HCT116 (cell line): ENCODE measurements at regions not wholly inside any gene's neighbourhood (a gene's known extent, or its start where the extent isn't known, plus 50 kb on each side); places are given as distances from the start of the nearest gene placed in this dataset.

ENCODE experiments used
- ATAC-seq: fragments of 200-7000 bp; cut with Tn5 transposase; 2 replicates; pipeline ENCODE4 v1.9.1; 2020; ENCODE audit warnings: mild to moderate bottlenecking, moderate library complexity
- BruUV-seq: library from RNA; stranded (reverse); fragments of 400-500 nt; replicated peaks from 2 replicates; lab custom pipeline; 2021; lab: Mats Ljungman, UMichigan
- CTCF ChIA-PET: fragments of 300-600 bp; sonication (Branson Sonifier 250); formaldehyde crosslinking; loops from one replicate; lab custom pipeline; 2021; ENCODE audit warnings: antibody characterized with exemption; lab: Charles Lee
- POLR2A ChIA-PET: fragments of 300-600, 350-600 bp; sonication (Branson Sonifier 250); formaldehyde crosslinking; loops from one replicate; lab custom pipeline; 2021; ENCODE audit warnings: antibody characterized with exemption; lab: Charles Lee
- RAD21 ChIA-PET, 2 experiments: fragments of 300-600 bp; sonication (Branson Sonifier 250); formaldehyde crosslinking; loops; one replicate each; lab custom pipeline; 2023; ENCODE audit warnings: low total read pairs in 2 of 2; ENCODE audit not compliant: uncharacterized antibody in 2 of 2, unreplicated experiment in 2 of 2, low non-redundant PET in 1 of 2; lab: Charles Lee
- DNase-seq: peaks from one replicate; pipeline ENCODE4 v3.0.0-alpha.2; 2010; ENCODE audit warnings: low read depth, low spot score
- H2AFZ ChIP-seq: fragments of 200-600 bp; shearing (Covaris generic), sonication (generic); 2 replicates; pipeline ENCODE4 v1.6.1; 2017; ENCODE audit warnings: low read depth, mixed run types, mixed read lengths, antibody characterized with exemption, low read length; ENCODE audit not compliant: poor library complexity, severe bottlenecking
- H3K27ac ChIP-seq: 2 replicates; pipeline ENCODE4 v1.5.1; 2012; ENCODE audit warnings: low read depth, low read length
- H3K27me3 ChIP-seq: fragments of 200-600 bp; sonication (generic); 2 replicates; pipeline ENCODE4 v1.6.1; 2016; ENCODE audit warnings: mixed run types, low read length, mixed read lengths; ENCODE audit not compliant: insufficient read depth
- H3K36me3 ChIP-seq, 2 experiments: fragments of 200-500 bp in 1 of 2; fragments of 200-600 bp in 1 of 2; sonication (Bioruptor generic) in 1 of 2; sonication (generic) in 1 of 2; 2 replicates each; pipeline versions ENCODE4 v1.5.1 to v1.6.1; 2014 to 2016; ENCODE audit warnings: low read length in 2 of 2, inconsistent platforms in 1 of 2, mixed read lengths in 1 of 2, mixed run types in 1 of 2; ENCODE audit not compliant: insufficient read depth in 2 of 2, control insufficient read depth in 1 of 2
- H3K4me1 ChIP-seq, 2 experiments: fragments of 200-600 bp in 1 of 2; sonication (generic) in 1 of 2; 2 replicates each; pipeline versions ENCODE4 v1.5.1 to v1.6.1; 2012 to 2017; ENCODE audit warnings: low read length in 2 of 2, inconsistent platforms in 1 of 2, mild to moderate bottlenecking in 1 of 2, mixed read lengths in 1 of 2, mixed run types in 1 of 2, moderate library complexity in 1 of 2; ENCODE audit not compliant: insufficient read depth in 2 of 2, control insufficient read depth in 1 of 2
- H3K4me2 ChIP-seq: fragments of 200-600 bp; sonication (generic); 2 replicates; pipeline ENCODE4 v1.6.1; 2017; ENCODE audit warnings: mixed run types, low read length, mixed read lengths
- H3K4me3 ChIP-seq, 2 experiments: fragments of 200-600 bp in 1 of 2; sonication (generic) in 1 of 2; replicated peaks in 1 of 2; 2 replicates each; pipeline ENCODE4 v1.5.1; 2011 to 2016; ENCODE audit warnings: low read length in 2 of 2, control low read depth in 1 of 2, low read depth in 1 of 2, mild to moderate bottlenecking in 1 of 2, mixed read lengths in 1 of 2, mixed run types in 1 of 2
- H3K79me2 ChIP-seq: fragments of 200-600 bp; sonication (generic); 2 replicates; pipeline ENCODE4 v1.6.1; 2017; ENCODE audit warnings: mild to moderate bottlenecking, mixed run types, low read length, moderate library complexity, mixed read lengths; ENCODE audit not compliant: insufficient read depth
- H3K9ac ChIP-seq: fragments of 200-600 bp; sonication (generic); 2 replicates; pipeline ENCODE4 v1.6.1; 2016; ENCODE audit warnings: low read length, mixed read lengths
- H3K9me2 ChIP-seq: fragments of 200-600 bp; sonication (generic), shearing (Covaris generic); 2 replicates; pipeline ENCODE4 v1.6.1; 2017; ENCODE audit warnings: mixed run types, mild to moderate bottlenecking, moderate library complexity; ENCODE audit not compliant: insufficient read depth
- H3K9me3 ChIP-seq, 2 experiments: fragments of 200-500 bp in 1 of 2; fragments of 200-600 bp in 1 of 2; sonication (Bioruptor generic) in 1 of 2; sonication (generic) in 1 of 2; 2 replicates each; pipeline ENCODE4 v1.6.1; 2014 to 2017; ENCODE audit warnings: low read length in 2 of 2, mixed read lengths in 2 of 2, inconsistent platforms in 1 of 2, low read depth in 1 of 2, mild to moderate bottlenecking in 1 of 2, mixed run types in 1 of 2, moderate library complexity in 1 of 2; ENCODE audit not compliant: control insufficient read depth in 1 of 2, insufficient read depth in 1 of 2
- H4K20me1 ChIP-seq: fragments of 200-600 bp; sonication (generic), shearing (Covaris generic); 2 replicates; pipeline ENCODE4 v1.6.1; 2017; ENCODE audit warnings: mixed run types, mild to moderate bottlenecking, moderate library complexity; ENCODE audit not compliant: insufficient read depth
- CBX3 ChIP-seq: IDR thresholded peaks from 2 replicates; pipeline ENCODE4 v1.6.1; 2012; ENCODE audit warnings: low read depth
- EGR1 ChIP-seq: IDR thresholded peaks from 2 replicates; pipeline ENCODE4 v1.6.1; 2012; ENCODE audit warnings: low read depth
- ELF1 ChIP-seq: IDR thresholded peaks from 2 replicates; pipeline ENCODE4 v1.6.1; 2012; ENCODE audit warnings: low read depth, borderline replicate concordance
- EZH2 ChIP-seq: fragments of 200-600 bp; sonication (generic); IDR thresholded peaks from 2 replicates; pipeline ENCODE4 v1.6.1; 2017; ENCODE audit warnings: antibody characterized with exemption, mixed run types
- EZH2phosphoT487 ChIP-seq: fragments of 200-600 bp; IDR thresholded peaks from 2 replicates; pipeline ENCODE4 v1.6.1; 2018; ENCODE audit warnings: antibody characterized with exemption, borderline replicate concordance
- JUND ChIP-seq: IDR thresholded peaks from 2 replicates; pipeline ENCODE4 v1.6.1; 2012
- POLR2A ChIP-seq: IDR thresholded peaks from 2 replicates; pipeline ENCODE4 v1.7.0; 2011; ENCODE audit warnings: borderline replicate concordance; ENCODE audit not compliant: insufficient read depth, insufficient read length; ENCODE audit errors: extremely low read depth
- POLR2AphosphoS5 ChIP-seq: IDR thresholded peaks from 2 replicates; pipeline ENCODE4 v1.6.1; 2011; ENCODE audit warnings: mild to moderate bottlenecking, low read depth, low read length, moderate library complexity
- RAD21 ChIP-seq: IDR thresholded peaks from 2 replicates; pipeline ENCODE4 v1.6.1; 2012; ENCODE audit warnings: low read depth, mild to moderate bottlenecking
- SIN3A ChIP-seq: IDR thresholded peaks from 2 replicates; pipeline ENCODE4 v1.6.1; 2012; ENCODE audit warnings: low read depth
- SP1 ChIP-seq: IDR thresholded peaks from 2 replicates; pipeline ENCODE4 v1.6.1; 2012; ENCODE audit warnings: low read depth
- TCF7L2 ChIP-seq: IDR thresholded peaks from 2 replicates; pipeline ENCODE4 v1.7.0; 2011; ENCODE audit warnings: borderline replicate concordance, inconsistent platforms; ENCODE audit not compliant: insufficient read depth, insufficient read length; ENCODE audit errors: extremely low read depth
- ZFX ChIP-seq: fragments of 450-650 bp; IDR thresholded peaks from 2 replicates; pipeline ENCODE4 v1.6.1; 2017
- intact Hi-C: fragments of 100-400 bp; cut with micrococcal nuclease; formaldehyde crosslinking; loops from 2 replicates; pipeline ENCODE4 v1.10.0; 2022
- TF ChIP-seq, protein P1 (sequence below): IDR thresholded peaks from 2 replicates; pipeline ENCODE4 v1.6.1; 2012
- TF ChIP-seq, protein P2 (sequence below): IDR thresholded peaks from 2 replicates; pipeline ENCODE4 v1.6.1; 2012
- TF ChIP-seq, protein P3 (sequence below): IDR thresholded peaks from 2 replicates; pipeline ENCODE4 v1.6.1; 2012; ENCODE audit warnings: low read depth
- TF ChIP-seq, protein P4 (sequence below): IDR thresholded peaks from 2 replicates; pipeline ENCODE4 v1.6.1; 2011; ENCODE audit warnings: mild to moderate bottlenecking, low read length, moderate library complexity; ENCODE audit not compliant: insufficient replicate concordance; ENCODE audit errors: extremely low read depth

DNA sequence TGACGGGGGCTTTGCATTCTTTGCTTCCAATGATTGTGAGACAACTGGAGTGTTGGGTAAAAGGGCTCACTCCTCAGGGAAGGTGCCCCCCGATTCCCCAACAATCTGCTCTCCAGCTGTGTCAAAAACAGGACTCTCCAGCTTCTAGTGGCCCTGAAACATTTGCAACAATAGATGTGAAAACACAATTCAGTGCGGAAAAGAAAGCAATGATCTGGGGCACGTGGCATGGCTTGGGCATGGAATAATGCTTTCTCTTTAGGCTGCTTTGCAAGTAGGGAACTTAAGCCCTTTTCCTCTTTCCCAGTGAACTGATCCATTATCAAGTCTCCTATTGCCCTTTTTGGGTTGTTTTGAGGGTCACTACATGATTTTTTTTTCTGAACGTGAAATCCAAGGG is 239.9 kb downstream of the C4orf33 start:
- Histone ChIP-seq H3K27me3 (no peaks in the 10 kb centered on the region), H3K4me1 (no peaks in the 10 kb centered on the region), H3K79me2 (no peaks in the 10 kb centered on the region), H3K27ac (no peak overlapping the region), H3K4me3 (no peak overlapping the region), H4K20me1 (no peaks in the 10 kb centered on the region), H3K9ac (no peak overlapping the region), H3K36me3 (no peaks in the 10 kb centered on the region), H3K4me2 (no peak overlapping the region), H3K9me3 (no peaks in the 10 kb centered on the region), H2AFZ (no peak overlapping the region), H3K9me2 (no peaks in the 10 kb centered on the region)
- RAD21 ChIA-PET = no interaction called here
- DNase-seq = no peak
- POLR2A ChIA-PET = no interaction called here
- ATAC-seq = no peak
- CTCF ChIA-PET = no interaction called here
- no TSS peak for BruUV-seq
- no peak for TF ChIP-seq POLR2AphosphoS5
- no peak for TF ChIP-seq ELF1
- TF ChIP-seq, protein P1, sequence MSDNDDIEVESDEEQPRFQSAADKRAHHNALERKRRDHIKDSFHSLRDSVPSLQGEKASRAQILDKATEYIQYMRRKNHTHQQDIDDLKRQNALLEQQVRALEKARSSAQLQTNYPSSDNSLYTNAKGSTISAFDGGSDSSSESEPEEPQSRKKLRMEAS = no peak
- no peak for TF ChIP-seq RAD21
- TF ChIP-seq, protein P2, sequence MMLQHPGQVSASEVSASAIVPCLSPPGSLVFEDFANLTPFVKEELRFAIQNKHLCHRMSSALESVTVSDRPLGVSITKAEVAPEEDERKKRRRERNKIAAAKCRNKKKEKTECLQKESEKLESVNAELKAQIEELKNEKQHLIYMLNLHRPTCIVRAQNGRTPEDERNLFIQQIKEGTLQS = no peak
- no peak for TF ChIP-seq POLR2A
- no peak for TF ChIP-seq CBX3
- TF ChIP-seq EZH2phosphoT487 = no peak
- TF ChIP-seq EZH2 = no peak
- TF ChIP-seq JUND = no peak
- no peak for TF ChIP-seq EGR1
- no peak for TF ChIP-seq TCF7L2
- TF ChIP-seq, protein P3, sequence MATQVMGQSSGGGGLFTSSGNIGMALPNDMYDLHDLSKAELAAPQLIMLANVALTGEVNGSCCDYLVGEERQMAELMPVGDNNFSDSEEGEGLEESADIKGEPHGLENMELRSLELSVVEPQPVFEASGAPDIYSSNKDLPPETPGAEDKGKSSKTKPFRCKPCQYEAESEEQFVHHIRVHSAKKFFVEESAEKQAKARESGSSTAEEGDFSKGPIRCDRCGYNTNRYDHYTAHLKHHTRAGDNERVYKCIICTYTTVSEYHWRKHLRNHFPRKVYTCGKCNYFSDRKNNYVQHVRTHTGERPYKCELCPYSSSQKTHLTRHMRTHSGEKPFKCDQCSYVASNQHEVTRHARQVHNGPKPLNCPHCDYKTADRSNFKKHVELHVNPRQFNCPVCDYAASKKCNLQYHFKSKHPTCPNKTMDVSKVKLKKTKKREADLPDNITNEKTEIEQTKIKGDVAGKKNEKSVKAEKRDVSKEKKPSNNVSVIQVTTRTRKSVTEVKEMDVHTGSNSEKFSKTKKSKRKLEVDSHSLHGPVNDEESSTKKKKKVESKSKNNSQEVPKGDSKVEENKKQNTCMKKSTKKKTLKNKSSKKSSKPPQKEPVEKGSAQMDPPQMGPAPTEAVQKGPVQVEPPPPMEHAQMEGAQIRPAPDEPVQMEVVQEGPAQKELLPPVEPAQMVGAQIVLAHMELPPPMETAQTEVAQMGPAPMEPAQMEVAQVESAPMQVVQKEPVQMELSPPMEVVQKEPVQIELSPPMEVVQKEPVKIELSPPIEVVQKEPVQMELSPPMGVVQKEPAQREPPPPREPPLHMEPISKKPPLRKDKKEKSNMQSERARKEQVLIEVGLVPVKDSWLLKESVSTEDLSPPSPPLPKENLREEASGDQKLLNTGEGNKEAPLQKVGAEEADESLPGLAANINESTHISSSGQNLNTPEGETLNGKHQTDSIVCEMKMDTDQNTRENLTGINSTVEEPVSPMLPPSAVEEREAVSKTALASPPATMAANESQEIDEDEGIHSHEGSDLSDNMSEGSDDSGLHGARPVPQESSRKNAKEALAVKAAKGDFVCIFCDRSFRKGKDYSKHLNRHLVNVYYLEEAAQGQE = no peak
- TF ChIP-seq, protein P4, sequence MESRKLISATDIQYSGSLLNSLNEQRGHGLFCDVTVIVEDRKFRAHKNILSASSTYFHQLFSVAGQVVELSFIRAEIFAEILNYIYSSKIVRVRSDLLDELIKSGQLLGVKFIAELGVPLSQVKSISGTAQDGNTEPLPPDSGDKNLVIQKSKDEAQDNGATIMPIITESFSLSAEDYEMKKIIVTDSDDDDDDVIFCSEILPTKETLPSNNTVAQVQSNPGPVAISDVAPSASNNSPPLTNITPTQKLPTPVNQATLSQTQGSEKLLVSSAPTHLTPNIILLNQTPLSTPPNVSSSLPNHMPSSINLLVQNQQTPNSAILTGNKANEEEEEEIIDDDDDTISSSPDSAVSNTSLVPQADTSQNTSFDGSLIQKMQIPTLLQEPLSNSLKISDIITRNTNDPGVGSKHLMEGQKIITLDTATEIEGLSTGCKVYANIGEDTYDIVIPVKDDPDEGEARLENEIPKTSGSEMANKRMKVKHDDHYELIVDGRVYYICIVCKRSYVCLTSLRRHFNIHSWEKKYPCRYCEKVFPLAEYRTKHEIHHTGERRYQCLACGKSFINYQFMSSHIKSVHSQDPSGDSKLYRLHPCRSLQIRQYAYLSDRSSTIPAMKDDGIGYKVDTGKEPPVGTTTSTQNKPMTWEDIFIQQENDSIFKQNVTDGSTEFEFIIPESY = no peak
- TF ChIP-seq SIN3A = no peak
- no peak for TF ChIP-seq SP1
- TF ChIP-seq ZFX = no peak
- intact Hi-C loops = no loop called here
